ENCODE measurements at regions not wholly inside any gene's neighbourhood (a gene's known extent, or its start where the extent isn't known, plus 50 kb on each side); places are given as distances from the start of the nearest gene placed in this dataset.

DNA sequence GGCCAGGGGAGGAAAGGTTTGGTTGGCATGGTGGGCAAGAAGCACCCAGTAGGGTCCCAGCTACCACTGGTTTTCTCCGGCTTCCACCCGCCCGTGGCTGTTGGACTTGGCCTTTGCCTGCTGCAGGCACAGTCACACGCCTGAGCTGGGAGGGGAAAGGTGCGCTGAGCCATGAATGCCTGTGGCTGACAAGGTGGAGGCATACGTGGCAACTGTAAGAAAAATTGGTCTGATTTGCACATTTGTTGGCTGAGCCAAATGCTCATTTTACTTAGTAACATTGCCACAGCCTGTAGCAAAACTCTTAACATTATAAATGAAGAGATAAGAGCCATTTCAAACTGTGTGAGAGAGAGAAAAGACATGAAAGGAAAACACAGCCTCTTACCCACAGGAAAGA lies 191.6 kb downstream of the PTPRC start:
- DNase-seq (ENCODE audit: low spot score) = no peak
- H3K27ac ChIP-seq = no peak overlapping the region
- POLR2A ChIA-PET (ENCODE audit: low non-redundant PET) = no interaction called here
- CTCF ChIA-PET = interaction anchor here (0.7 kb wide), 1 partner anchor 1290 kb away, joined by 3 read pairs; no protein-coding TSS in a partner anchor
- TF ChIP-seq, protein P1, sequence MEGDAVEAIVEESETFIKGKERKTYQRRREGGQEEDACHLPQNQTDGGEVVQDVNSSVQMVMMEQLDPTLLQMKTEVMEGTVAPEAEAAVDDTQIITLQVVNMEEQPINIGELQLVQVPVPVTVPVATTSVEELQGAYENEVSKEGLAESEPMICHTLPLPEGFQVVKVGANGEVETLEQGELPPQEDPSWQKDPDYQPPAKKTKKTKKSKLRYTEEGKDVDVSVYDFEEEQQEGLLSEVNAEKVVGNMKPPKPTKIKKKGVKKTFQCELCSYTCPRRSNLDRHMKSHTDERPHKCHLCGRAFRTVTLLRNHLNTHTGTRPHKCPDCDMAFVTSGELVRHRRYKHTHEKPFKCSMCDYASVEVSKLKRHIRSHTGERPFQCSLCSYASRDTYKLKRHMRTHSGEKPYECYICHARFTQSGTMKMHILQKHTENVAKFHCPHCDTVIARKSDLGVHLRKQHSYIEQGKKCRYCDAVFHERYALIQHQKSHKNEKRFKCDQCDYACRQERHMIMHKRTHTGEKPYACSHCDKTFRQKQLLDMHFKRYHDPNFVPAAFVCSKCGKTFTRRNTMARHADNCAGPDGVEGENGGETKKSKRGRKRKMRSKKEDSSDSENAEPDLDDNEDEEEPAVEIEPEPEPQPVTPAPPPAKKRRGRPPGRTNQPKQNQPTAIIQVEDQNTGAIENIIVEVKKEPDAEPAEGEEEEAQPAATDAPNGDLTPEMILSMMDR (conservative IDR thresholded peaks at IDR 0.05; ENCODE audit: low read depth) = no peak

DNA sequence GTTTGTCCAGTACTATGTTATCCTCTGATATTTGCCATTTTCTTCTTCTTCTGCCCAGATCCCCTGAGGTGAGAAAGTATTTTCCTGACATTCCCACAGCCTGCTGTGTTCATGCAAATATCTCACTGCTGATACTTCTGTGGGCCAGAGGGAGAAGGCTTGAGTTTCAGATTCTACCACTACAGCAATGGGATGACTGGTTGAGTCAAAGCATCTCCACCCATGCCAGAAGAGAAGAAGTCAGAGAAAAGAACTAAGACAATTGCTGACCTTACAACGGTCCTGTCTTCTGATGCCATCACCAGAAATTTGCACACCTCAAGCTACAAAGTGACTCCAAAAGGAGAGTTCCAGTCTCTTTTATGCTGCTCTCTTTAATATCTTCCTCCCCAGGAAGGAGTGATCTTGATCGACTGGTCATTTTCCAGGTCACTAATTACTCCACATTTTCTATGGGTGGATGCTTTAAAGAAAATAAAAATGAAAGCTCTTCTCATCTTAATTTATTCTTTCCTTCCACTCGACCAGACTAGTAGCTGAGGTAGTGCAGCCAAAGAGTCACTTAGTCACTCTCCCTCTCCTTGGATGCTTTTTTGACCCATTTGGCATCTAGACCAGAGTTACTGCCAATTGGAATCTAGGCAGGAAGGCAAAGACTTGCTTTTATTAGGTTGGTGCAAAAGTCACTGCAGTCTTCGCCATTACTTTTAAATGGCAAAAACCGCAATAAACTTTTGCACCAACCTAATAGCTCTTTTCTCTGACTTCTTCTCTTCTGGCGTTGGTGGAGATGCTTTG lies 195.1 kb downstream of the PTPRC start:
- H3K27ac ChIP-seq = no peak overlapping the region
- ChIA-PET POLR2A (ENCODE audit: low non-redundant PET) (no interaction called here), CTCF (no interaction called here)
- TF ChIP-seq, protein P1 (conservative IDR thresholded peaks at IDR 0.05; ENCODE audit: low read depth) = no peak
- DNase-seq (ENCODE audit: low spot score) = no peak

DNA sequence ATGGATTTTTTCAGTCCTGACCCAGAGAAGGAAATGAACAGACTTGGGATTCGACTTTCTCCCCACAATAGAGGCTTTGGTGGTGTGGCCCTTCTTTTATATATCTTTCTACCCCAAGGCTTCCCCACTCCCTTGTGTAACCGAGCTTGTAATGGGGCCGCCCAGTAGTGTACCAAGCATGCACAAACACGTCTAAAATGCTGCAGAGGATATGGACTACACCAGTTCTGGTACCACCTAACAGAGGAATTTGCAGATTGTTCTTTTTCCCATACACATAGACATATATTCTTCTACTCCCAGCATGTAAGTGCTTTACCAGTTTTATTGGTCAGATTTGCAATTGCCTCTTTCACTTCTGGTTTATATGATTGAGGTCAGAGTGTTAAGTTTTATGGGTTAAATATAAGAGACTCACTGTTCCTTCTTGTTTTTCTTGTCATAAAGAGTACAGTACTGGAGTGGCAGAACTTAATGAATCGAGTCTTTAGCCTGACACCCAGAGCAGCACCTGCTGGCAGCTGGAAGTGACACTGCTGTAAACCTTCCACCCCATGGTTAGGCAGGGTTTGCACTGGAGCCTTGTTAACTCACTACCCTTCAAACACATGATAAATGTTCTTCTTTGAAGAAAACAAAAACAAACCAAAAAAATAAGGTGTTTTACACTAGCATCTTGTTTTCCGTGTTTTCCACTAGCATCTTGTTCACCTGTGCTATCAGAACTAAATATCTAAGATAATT lies 198.6 kb downstream of the PTPRC start:
- POLR2A ChIA-PET (ENCODE audit: low non-redundant PET) = no interaction called here
- TF ChIP-seq, protein P1 (conservative IDR thresholded peaks at IDR 0.05; ENCODE audit: low read depth) = no peak
- no peak overlapping the region for H3K27ac ChIP-seq
- CTCF ChIA-PET = interaction anchor here (0.5 to 0.7 kb wide), 5 partner anchors 10 to 223 kb away, joined by 3 to 9 read pairs (median 3); no protein-coding TSS in a partner anchor
- DNase-seq (ENCODE audit: low spot score) = peak; percentile 59

DNA sequence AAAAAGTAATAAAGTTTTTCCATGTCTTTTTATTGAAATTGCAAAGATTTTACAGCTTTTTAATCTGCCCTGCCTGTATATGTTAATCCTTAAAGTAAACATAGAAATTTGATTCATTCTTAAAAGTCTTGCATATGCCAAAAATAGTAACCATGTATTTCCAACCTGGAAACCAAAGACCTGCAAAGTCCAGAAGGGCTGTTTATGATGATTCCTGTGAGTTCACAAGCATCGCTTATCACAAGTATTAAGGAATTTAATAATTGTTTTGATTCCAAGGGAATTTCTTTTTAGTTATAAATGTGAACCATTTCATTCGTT lies 199.1 kb downstream of the PTPRC start:
- H3K27ac ChIP-seq = no peak overlapping the region
- TF ChIP-seq, protein P1 (conservative IDR thresholded peaks at IDR 0.05; ENCODE audit: low read depth) = no peak
- ChIA-PET POLR2A (ENCODE audit: low non-redundant PET) (no interaction called here), CTCF (no interaction called here)
- DNase-seq (ENCODE audit: low spot score) = no peak

DNA sequence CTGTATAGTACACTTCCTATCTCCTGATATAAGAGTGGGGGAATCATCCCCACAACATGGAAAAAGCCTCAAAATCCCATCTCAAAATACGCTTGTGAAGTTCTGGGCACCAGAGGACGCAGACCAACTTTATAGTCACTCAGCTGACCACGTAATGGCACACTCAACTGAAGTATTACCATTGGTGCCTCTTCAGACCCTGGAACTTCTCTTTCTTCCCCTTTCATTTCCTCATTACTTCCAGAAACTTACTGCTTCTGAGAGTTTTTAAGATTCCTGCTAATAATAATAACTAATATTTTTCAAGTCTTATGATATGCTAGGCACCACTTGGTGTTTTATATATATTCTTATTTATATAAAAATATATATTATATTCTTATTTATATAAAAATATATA lies 202.6 kb downstream of the PTPRC start:
- no peak for DNase-seq (ENCODE audit: low spot score)
- ChIA-PET POLR2A (ENCODE audit: low non-redundant PET) (no interaction called here), CTCF (interaction anchor here (0.5 kb wide), 2 partner anchors 52 to 53 kb away, joined by 3 read pairs; no protein-coding TSS in a partner anchor)
- TF ChIP-seq, protein P1 (conservative IDR thresholded peaks at IDR 0.05; ENCODE audit: low read depth) = no peak
- H3K27ac ChIP-seq = no peak overlapping the region

DNA sequence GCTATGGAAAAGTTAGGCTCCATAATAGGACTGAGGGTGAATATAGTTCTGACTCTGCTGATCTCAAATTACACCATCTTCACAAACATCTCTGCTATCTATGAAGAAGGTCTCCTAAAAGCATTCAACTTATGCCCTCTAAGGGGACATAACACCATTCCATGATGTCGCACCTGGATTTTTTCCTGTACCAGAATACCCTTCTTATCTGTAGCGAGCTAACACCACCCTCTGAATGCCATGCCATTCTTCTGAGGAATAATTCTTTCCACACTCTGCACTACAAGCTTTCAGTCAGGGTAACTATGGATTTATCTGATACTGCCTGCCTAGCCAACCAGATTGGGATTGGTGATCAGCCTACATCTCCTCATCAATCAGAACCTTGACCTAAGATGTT lies 203.8 kb downstream of the PTPRC start:
- H3K27ac ChIP-seq = no peak overlapping the region
- TF ChIP-seq, protein P1 (conservative IDR thresholded peaks at IDR 0.05; ENCODE audit: low read depth) = no peak
- POLR2A ChIA-PET (ENCODE audit: low non-redundant PET) = no interaction called here
- CTCF ChIA-PET = interaction anchor here (0.5 to 0.7 kb wide), 2 partner anchors 95 to 1430 kb away, joined by 3 to 7 read pairs; no protein-coding TSS in a partner anchor
- no peak for DNase-seq (ENCODE audit: low spot score)
